Umbilical cord (tissue), 1 donor: ENCODE measurements at regions not wholly inside any gene's neighbourhood (a gene's known extent, or its start where the extent isn't known, plus 50 kb on each side); places are given as distances from the start of the nearest gene placed in this dataset.
A peak's percentile ranks its signal among the peaks of the same experiment; 100 is the strongest.

Experiments used
- DNase-seq: peaks from one replicate; pipeline ENCODE4 v3.0.0-alpha.2; 2015; ENCODE audit warnings: low spot score

GRCh38 chr3:72375237-72376076 lies 472.8 kb downstream of the SHQ1 start:
- no peak for DNase-seq

GRCh38 chr3:72373139-72373538 lies 475.1 kb downstream of the SHQ1 start:
- DNase-seq, result no peak

GRCh38 chr3:72372161-72372560 lies 476.1 kb downstream of the SHQ1 start:
- no peak for DNase-seq

GRCh38 chr3:72371431-72371830 lies 476.8 kb downstream of the SHQ1 start:
- no peak for DNase-seq

DNA sequence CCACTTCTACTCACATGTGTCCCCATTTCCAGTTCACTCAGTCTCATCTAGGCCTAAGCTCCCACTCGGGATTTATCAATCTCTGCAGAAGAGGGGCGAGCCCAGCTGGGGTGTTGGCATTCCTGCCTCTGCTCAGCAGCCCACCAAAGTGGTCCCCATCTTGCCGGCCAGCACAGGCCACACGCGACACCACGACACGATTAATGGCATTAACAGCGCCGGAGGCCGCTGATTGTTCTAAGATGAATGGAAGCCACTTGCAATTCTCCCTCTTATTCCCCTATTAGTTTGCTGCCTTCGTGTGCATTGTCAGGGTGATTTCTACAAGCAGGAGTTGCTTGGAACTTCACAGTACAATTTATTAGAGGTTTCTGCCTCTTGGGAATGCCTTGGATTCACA lies 477.3 kb downstream of the SHQ1 start:
- DNase-seq, result no peak

- DNase-seq, result no peak
Observed at GRCh38 chr3:72369681-72370080, 478.6 kb downstream of the SHQ1 start.

- no peak for DNase-seq
Observed at GRCh38 chr3:72368331-72368975, 479.8 kb downstream of the SHQ1 start.

- no peak for DNase-seq
Observed at GRCh38 chr3:72361990-72362389, 486.3 kb downstream of the SHQ1 start.

- no peak for DNase-seq
Observed at GRCh38 chr3:72359743-72360142, 488.5 kb downstream of the SHQ1 start.

DNA sequence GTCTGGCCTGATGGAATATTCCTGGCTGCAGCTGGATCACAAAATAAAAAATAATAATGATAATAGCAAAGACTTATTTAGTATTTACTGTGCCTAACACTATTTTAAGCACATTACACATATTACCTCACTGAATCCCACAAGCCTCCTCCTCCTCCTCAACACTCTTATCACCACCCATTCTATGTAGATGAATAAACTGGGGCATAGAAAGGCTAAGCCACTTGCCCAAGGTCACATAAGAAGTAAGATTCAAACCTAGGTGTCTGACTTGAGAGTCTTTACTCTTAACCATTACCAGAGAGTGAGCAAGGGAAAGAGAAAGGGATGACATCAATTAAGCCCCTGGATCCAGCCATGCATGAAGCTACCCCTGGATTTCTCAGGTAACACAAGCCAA lies 493.1 kb downstream of the SHQ1 start:
- DNase-seq, result no peak

GRCh38 chr3:72354486-72354885 lies 493.8 kb downstream of the SHQ1 start:
- no peak for DNase-seq

GRCh38 chr3:72353236-72354128 lies 494.8 kb downstream of the SHQ1 start:
- DNase-seq, result no peak

GRCh38 chr3:72352176-72352575 lies 496.1 kb downstream of the SHQ1 start:
- no peak for DNase-seq

DNA sequence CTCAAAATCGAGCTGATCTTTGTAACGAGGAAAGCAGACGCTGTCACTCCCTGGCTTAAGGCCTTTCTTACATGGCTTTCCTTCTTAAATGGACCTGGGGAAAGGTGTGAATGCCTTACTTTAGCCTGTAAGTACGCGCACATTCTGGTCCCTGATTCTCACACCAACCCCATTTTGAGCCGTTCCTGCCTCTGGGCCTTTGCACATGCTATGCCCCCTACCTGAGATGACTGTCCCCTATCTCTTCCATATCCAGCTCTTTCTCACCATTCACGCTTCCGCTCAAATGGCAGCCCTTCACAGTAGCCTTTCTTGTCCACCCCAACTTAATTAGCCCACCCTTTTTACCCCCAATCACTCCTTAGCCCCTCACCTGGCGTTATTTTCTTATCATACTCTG lies 496.7 kb downstream of the SHQ1 start:
- no peak for DNase-seq

DNA sequence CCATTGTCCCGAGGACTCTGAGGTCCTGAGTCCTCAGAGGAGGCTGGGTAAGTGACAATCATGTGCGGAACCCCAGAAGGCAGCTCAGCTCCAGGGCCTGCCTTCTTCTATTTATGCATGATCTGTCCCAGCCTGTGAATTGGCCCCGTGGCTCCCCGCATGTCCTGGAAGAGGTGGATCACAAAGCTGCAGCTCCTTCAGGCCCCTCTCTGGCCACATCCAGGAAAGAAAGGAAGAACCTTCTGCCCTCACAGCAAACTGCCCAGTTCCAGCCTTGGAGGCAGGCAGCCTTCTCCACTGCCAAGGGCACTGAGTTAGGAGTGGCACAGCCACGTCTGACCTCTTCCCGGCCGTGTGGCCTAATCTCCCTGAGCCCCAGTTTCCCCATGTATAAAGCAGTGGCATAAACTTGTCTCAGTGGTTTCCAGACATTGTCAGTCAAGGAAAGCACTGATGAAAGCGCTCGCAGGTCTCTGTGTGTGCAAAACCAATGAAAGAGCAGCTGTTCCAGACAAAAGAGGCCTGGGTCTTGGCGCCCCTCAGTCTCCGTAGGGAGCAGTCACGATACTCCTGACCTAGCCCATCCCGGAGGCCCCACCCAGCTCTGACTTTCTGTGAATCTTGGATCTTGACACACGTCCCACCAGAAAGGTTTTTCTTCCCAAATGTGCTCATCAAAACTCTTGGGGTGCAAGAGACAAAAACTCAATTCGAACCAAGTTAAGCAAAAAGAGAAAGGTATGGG lies 497.3 kb downstream of the SHQ1 start:
- no peak for DNase-seq

GRCh38 chr3:72348357-72348756 lies 499.9 kb downstream of the SHQ1 start:
- DNase-seq, result no peak

- peak; percentile 71 for DNase-seq
Observed at GRCh38 chr3:72347819-72348319, 500.4 kb downstream of the SHQ1 start.

DNA sequence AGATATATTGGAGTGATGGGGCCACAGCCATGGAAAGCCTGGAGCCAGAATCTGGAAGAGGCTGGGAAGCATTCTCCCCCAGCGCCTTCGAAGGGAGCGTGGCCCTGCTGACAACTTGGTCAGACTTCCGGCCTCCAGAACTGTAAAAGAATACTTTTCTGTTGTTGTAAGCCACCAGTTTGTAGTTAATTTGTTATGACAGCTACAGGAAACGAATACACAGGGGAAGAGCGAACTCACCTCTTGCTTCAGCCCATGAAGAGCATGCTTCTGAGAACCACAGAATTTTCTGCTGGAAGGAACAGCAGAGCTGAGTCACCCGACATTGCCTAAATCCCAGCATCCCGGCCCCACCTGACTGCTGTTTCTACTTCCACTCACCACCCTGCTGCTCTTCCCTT lies 501.7 kb downstream of the SHQ1 start:
- DNase-seq, result peak; percentile 89

DNA sequence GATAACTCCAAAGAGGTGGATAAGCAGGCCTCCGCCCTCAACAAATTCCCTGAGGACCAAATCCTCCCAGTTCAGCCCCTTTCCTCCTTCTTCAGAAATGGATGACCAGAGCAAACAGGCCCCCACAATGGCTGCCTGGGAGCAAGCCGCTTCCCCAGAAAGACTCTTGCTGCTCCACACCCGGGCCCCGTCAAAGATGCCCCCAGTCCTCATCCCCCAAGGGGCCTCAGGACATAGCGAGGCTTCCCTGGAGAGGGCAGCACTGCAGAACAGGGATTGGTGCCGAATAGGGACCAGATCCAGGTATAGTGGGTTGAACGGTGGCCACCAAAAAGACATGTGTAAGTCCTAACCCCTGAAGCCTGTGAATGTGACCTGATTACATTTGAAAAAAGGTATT lies 502.3 kb downstream of the SHQ1 start:
- DNase-seq, result no peak

- DNase-seq, result no peak
Observed at GRCh38 chr3:72345237-72345878, 502.9 kb downstream of the SHQ1 start.

DNA sequence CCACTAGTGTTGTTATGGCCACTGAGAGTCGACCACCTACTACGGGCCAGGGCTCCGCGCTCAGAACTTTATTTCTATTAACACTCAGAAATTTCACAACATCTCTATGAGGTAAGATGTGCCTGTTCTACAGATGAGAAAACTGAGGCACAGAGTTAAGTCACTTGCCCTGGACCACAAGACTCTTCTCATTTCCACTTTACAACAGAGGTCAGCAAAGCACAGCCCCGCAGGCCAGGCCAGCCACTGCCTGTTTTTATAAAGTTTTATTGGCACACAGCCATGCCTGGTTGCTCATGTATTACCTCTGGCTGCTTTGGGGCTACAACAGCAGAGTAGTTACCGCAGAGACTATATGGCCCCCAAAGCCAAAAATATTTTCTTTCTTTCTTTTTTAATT lies 503.6 kb downstream of the SHQ1 start:
- DNase-seq, result no peak
